Transverse colon (tissue), 3 donors: ENCODE measurements at regions not wholly inside any gene's neighbourhood (a gene's known extent, or its start where the extent isn't known, plus 50 kb on each side); places are given as distances from the start of the nearest gene placed in this dataset.

Experiments used
- CTCF ChIP-seq, 5 experiments: fragments of 200-600 bp in 3 of 5; fragments of 450-650 bp in 2 of 5; sonication (generic) in 3 of 5; IDR thresholded peaks; 1 replicate in 2 of 5; 2 replicates in 3 of 5; pipeline ENCODE4 v1.5.1; 2016 to 2017; ENCODE audit warnings: antibody characterized with exemption in 5 of 5, inconsistent platforms in 3 of 5, mild to moderate bottlenecking in 2 of 5, moderate library complexity in 1 of 5
- POLR2A ChIP-seq: fragments of 450-650 bp; IDR thresholded peaks from one replicate; pipeline ENCODE4 v1.6.1; 2016; ENCODE audit warnings: antibody characterized with exemption, mild to moderate bottlenecking, moderate library complexity

DNA sequence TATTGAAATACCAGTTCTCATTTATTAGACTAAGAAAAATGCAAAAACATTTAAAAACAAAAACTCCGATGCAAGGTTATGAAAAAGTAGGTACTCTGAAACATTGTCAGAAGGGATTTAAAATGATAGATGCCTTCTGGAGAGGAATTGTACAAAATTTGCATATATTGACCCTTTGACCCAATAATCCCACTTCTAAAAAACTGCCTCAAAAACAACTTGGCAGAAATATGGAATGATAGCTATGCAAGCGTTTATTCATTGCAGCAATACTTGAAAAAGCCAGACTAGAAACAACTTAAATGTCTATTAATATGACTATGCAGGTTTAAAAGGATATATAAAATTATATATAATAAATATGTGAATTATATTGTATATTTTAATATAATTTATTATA is 118.4 kb downstream of the PLK2 start:
- no peak for TF ChIP-seq CTCF (IDR thresholded peaks at IDR 0.05)
- TF ChIP-seq POLR2A, result no peak
